ENCODE measurements at regions not wholly inside any gene's neighbourhood (a gene's known extent, or its start where the extent isn't known, plus 50 kb on each side); places are given as distances from the start of the nearest gene placed in this dataset.
A peak's percentile ranks its signal among the peaks of the same experiment; 100 is the strongest.

- DNase-seq (ENCODE audit: low read depth in 3 of 3), result no peak
Measured at GRCh38 chr3:107992976-107993684, 97.7 kb downstream of the CD47 start.

GRCh38 chr3:107990926-107991325 is 99.9 kb downstream of the CD47 start:
- no peak for DNase-seq (ENCODE audit: low read depth in 3 of 3)

- no peak for DNase-seq (ENCODE audit: low read depth in 3 of 3)
Measured at GRCh38 chr3:107990433-107990832, 100.4 kb downstream of the CD47 start.

- DNase-seq (ENCODE audit: low read depth in 3 of 3), result no peak
Measured at GRCh38 chr3:107989661-107990060, 101.2 kb downstream of the CD47 start.

- DNase-seq (ENCODE audit: low read depth in 3 of 3), result no peak
Measured at GRCh38 chr3:107988460-107989175, 102.2 kb downstream of the CD47 start.

GRCh38 chr3:107987036-107987939 is 103.5 kb downstream of the CD47 start:
- DNase-seq (ENCODE audit: low read depth in 3 of 3), result no peak

GRCh38 chr3:107986505-107986904 is 104.3 kb downstream of the CD47 start:
- no peak for DNase-seq (ENCODE audit: low read depth in 3 of 3)

GRCh38 chr3:107985496-107985895 is 105.3 kb downstream of the CD47 start:
- DNase-seq (ENCODE audit: low read depth in 3 of 3), result peak in 1 of 3 donors; percentile 31

- no peak for DNase-seq (ENCODE audit: low read depth in 3 of 3)
Measured at GRCh38 chr3:107983247-107983646, 107.6 kb downstream of the CD47 start.

GRCh38 chr3:107982165-107982564 is 108.7 kb downstream of the CD47 start:
- DNase-seq (ENCODE audit: low read depth in 3 of 3), result no peak

GRCh38 chr3:107981471-107982111 is 109.2 kb downstream of the CD47 start:
- no peak for DNase-seq (ENCODE audit: low read depth in 3 of 3)

- DNase-seq (ENCODE audit: low read depth in 3 of 3), result no peak
Measured at GRCh38 chr3:107979538-107979937, 111.3 kb downstream of the CD47 start.

- DNase-seq (ENCODE audit: low read depth in 3 of 3), result no peak
Measured at GRCh38 chr3:107978131-107979055, 112.4 kb downstream of the CD47 start.

GRCh38 chr3:107977221-107978130 is 113.4 kb downstream of the CD47 start:
- DNase-seq (ENCODE audit: low read depth in 3 of 3), result no peak

GRCh38 chr3:107976202-107976800 is 114.5 kb downstream of the CD47 start:
- no peak for DNase-seq (ENCODE audit: low read depth in 3 of 3)

GRCh38 chr3:107975529-107976201 is 115.2 kb downstream of the CD47 start:
- DNase-seq (ENCODE audit: low read depth in 3 of 3), result no peak

GRCh38 chr3:107973961-107974360 is 116.9 kb downstream of the CD47 start:
- DNase-seq (ENCODE audit: low read depth in 3 of 3), result no peak

GRCh38 chr3:107973152-107973551 is 117.7 kb downstream of the CD47 start:
- no peak for DNase-seq (ENCODE audit: low read depth in 3 of 3)

Data from stimulated activated CD4-positive, alpha-beta T cell treated with anti-CD3 and anti-CD28 coated beads, TNF-alpha, amount 100 ng/mL, for 48 hours (primary cell).